ENCODE measurements at regions not wholly inside any gene's neighbourhood (a gene's known extent, or its start where the extent isn't known, plus 50 kb on each side); places are given as distances from the start of the nearest gene placed in this dataset.

- no peak for DNase-seq
Measured at GRCh38 chr13:103403148-103403740, 337.0 kb upstream of the SLC10A2 start.

- no peak for DNase-seq
Measured at GRCh38 chr13:103395139-103395538, 328.9 kb upstream of the SLC10A2 start.

GRCh38 chr13:103394618-103395017 is 328.4 kb upstream of the SLC10A2 start:
- no peak for DNase-seq

GRCh38 chr13:103391936-103392335 is 325.7 kb upstream of the SLC10A2 start:
- no peak for DNase-seq

GRCh38 chr13:103388839-103389238 is 322.6 kb upstream of the SLC10A2 start:
- DNase-seq: no peak

- DNase-seq: no peak
Measured at GRCh38 chr13:103386341-103386740, 320.1 kb upstream of the SLC10A2 start.

GRCh38 chr13:103373916-103374315 is 307.7 kb upstream of the SLC10A2 start:
- no peak for DNase-seq

- no peak for DNase-seq
Measured at GRCh38 chr13:103371271-103371670, 305.1 kb upstream of the SLC10A2 start.

- DNase-seq: no peak
Measured at GRCh38 chr13:103370790-103371189, 304.6 kb upstream of the SLC10A2 start.

- DNase-seq: no peak
Measured at GRCh38 chr13:103358255-103358932, 292.2 kb upstream of the SLC10A2 start.

- DNase-seq: no peak
Measured at GRCh38 chr13:103356226-103356864, 290.1 kb upstream of the SLC10A2 start.

- DNase-seq: no peak
Measured at GRCh38 chr13:103354171-103354570, 288.0 kb upstream of the SLC10A2 start.

GRCh38 chr13:103351035-103351828 is 285.0 kb upstream of the SLC10A2 start:
- DNase-seq: no peak

GRCh38 chr13:103350147-103350546 is 283.9 kb upstream of the SLC10A2 start:
- DNase-seq: no peak

GRCh38 chr13:103349211-103349980 is 283.2 kb upstream of the SLC10A2 start:
- no peak for DNase-seq

- DNase-seq: no peak
Measured at GRCh38 chr13:103335241-103335640, 269.0 kb upstream of the SLC10A2 start.

- no peak for DNase-seq
Measured at GRCh38 chr13:103331924-103332323, 265.7 kb upstream of the SLC10A2 start.

- DNase-seq: no peak
Measured at GRCh38 chr13:103328899-103329298, 262.7 kb upstream of the SLC10A2 start.

GRCh38 chr13:103326326-103326725 is 260.1 kb upstream of the SLC10A2 start:
- no peak for DNase-seq

- DNase-seq: no peak
Measured at GRCh38 chr13:103325672-103326071, 259.5 kb upstream of the SLC10A2 start.

GRCh38 chr13:103324641-103325040 is 258.4 kb upstream of the SLC10A2 start:
- no peak for DNase-seq

- no peak for DNase-seq
Measured at GRCh38 chr13:103315711-103316110, 249.5 kb upstream of the SLC10A2 start.

GRCh38 chr13:103312467-103312866 is 246.2 kb upstream of the SLC10A2 start:
- DNase-seq: no peak
